Hepatic stellate cell (primary cell): ENCODE measurements at regions not wholly inside any gene's neighbourhood (a gene's known extent, or its start where the extent isn't known, plus 50 kb on each side); places are given as distances from the start of the nearest gene placed in this dataset.

ENCODE experiments used
- DNase-seq: peaks from one replicate; pipeline ENCODE4 v3.0.0; 2011; ENCODE audit warnings: low spot score

DNA sequence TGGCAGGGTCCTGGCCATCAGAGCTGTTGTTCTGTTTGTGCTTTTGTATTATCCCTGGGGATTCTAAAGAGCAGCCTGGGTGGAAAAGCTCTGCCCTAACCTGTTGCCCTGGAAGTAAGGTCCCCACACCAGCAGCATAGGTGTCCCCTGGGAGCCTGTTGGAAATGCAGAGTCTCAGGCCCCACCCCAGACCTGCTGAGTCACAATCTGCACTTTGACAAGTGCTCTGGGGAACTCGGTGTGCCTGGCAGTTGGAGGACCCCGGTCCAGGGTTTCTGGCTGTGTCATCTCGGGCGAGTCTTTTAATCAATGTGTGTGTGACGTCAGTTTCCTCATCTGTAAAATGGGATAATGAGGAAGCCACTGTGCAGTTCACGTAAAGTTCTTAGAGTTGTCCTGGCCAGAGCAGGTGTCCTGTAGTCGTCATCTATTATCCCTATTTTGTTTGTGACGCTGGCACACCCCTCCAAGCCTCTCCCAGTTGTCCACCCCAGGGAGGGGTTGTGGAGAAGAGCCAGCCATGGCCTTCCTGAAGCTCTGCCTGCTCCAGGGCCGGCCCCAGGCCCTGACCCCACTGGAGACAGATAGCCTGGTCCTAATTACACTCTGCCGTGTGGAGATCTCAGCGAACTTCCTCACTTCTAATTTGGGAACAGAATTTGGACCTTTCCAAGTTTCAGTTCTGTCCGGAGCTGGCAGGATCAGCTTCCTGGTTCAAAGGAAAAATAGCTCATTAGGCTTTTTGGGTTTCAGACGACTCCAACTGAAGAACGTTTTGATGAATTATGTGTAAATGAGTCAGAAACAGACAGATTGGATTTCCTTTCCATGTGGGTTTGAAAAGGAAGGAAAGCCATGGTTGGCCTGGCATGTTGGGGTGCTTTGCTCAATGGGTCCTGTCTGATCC is 295.7 kb upstream of the FOXF1 start:
- no peak for DNase-seq

GRCh38 chr16:86215233-86215978 is 294.9 kb upstream of the FOXF1 start:
- no peak for DNase-seq

- no peak for DNase-seq
Measured at GRCh38 chr16:86215979-86216585, 294.2 kb upstream of the FOXF1 start.

DNA sequence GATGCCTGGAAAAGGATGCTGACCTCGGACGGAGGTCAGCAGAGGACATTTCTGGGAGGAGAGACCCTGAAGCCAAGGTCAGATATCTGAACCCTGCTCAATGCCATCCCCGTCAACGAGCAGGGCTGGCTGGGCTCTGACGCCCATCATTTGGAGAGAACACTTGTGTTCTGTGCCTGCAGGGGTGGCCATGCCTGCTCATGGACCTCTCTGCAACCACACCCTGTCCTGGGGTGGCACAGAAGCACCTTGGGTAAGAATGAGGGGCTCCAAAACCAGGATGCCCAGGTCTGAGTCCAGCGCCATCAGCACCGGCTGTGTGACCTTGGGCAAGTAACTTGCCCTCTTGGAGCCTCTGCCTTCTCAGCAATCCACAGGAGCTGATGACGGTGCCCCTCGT is 293.7 kb upstream of the FOXF1 start:
- no peak for DNase-seq

- no peak for DNase-seq
Measured at GRCh38 chr16:86217001-86217890, 293.1 kb upstream of the FOXF1 start.

DNA sequence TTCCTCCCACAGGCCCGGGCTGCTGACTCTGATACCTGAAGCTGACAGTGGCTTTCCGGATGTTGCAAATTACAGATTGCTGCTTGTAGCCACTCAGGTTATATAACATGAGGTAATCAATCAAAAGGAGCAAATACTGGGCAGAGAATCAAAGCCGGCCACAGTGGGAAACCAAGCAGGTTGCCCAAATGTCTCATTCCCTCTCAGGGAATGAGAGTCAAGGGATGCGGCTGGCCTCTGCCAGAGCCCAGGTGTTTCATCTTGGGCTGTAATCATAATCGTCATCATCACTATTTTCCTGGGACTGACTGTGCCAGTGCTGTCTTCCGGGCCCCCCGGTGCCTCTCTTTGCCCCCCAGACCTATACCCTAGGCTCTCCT is 292.4 kb upstream of the FOXF1 start:
- DNase-seq = no peak

- no peak for DNase-seq
Measured at GRCh38 chr16:86218479-86219170, 291.7 kb upstream of the FOXF1 start.

DNA sequence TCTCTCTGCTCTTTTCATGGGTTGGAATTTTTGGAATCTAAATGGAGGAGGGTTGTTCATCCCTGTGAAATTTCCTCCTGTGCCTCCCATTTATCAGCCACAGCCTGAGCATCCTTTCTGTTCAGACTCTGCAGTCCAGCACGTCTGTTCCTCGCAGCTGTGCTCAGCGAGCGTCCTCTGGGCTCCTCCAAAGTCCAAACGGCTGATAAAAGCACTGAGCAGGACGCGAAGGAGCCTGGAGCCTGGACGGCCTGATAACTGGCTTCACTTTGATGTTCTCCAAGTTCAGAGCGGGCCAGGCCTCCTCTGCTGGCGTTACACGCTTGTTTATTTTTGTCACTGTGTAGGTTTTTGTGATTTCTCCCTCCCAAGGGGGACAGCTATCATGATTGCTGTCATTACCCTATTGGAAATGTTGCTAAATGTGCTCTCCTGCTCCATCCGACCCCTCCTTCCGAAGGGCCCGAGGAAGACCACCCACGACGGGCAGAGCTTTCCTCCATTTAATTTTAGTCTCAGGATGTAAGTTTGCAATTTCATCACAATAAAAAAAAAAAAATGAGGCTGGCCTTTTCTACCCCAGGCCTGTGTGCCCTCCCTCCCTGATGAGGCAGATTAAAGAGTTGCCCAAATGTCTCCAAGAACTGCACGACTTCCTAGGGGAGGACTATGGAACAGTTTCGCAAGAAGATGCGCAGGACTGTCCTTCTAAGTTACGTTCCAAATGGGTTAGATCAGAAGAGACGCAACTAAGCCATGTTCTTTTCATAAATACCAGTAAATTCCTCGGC is 290.5 kb upstream of the FOXF1 start:
- DNase-seq = peak; percentile 33

- no peak for DNase-seq
Measured at GRCh38 chr16:86220561-86220960, 289.8 kb upstream of the FOXF1 start.

DNA sequence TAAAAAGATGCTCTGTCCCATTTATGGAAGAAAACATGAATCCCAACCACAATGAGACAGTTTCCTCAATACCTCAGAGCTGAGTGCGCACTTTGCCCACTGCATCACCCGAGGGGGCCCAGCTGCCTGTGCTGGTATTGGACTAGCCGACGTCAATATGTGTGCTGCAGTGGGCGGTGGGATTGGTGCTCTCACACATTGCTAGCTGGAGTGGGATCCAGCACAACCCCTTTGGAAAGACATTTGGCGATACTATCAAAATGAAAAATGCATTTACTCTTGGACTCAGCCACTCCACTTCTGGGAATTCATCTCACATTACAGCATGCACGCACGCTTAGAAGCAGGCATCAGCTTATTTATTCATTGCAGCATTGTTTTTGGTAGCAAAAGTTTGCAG is 289.2 kb upstream of the FOXF1 start:
- DNase-seq = no peak

DNA sequence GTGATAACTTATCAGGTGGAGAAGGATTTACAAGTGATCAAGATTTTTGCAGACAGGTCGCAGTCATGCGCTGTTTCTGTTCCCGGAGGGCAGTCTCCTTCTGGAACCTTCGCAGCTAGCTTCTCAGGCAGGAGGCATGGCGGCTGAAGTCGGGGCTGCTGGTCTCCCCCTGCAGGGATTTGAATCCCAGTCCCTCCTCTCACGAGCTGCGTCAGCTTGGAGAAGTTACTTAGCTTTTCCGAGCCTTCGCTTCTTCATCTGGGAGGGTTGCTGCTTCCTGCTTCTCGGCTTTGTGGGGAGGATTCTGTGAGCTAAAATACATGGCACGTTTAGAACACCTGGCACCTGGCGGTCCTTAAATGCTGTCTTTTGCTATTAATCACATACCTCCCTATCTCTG is 287.8 kb upstream of the FOXF1 start:
- DNase-seq = peak; percentile 67

- peak; percentile 89 for DNase-seq
Measured at GRCh38 chr16:86222965-86223551, 287.3 kb upstream of the FOXF1 start.

- no peak for DNase-seq
Measured at GRCh38 chr16:86224126-86224525, 286.2 kb upstream of the FOXF1 start.

DNA sequence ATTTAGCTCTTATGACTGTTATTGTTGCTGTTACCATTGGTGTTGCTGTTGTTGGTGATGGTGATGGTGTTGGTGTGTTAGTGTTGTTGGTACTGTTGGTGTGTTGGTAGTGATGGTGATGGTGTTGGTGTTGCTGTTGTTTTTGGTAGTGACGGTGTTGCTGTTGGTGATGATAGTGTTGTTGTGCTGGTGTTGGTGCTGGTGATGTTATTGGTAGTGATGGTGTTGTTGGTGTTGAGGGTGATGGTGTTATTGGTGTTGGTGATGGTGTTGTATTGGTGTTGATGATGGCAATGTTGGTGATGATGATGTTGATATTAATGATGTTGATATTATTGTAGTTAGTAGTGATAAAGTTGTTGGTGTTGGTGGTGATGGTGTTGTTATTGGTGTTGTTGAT is 285.7 kb upstream of the FOXF1 start:
- no peak for DNase-seq

DNA sequence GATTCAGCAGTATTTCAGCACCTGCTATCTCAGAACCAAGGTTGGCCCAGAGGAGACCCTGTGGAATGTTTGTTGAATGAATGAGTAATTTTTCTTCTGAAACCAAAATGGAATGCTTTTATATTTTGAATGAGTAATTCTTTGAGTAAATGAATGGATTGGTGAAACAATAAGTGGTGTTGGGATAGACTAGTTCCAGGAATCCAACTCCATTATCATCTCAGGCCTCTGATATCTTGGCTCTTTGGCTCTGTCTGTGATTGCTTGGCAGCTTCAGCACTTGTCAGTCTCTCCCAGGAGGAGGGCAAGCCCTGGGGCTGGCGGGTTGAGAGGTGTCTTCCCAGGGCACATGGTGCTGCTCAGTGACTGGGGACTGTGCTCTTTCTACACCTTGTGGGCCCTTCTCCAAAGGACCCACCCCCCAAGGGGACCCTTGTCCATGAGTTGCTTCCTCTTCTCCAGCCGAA is 284.4 kb upstream of the FOXF1 start:
- peak; percentile 32 for DNase-seq

DNA sequence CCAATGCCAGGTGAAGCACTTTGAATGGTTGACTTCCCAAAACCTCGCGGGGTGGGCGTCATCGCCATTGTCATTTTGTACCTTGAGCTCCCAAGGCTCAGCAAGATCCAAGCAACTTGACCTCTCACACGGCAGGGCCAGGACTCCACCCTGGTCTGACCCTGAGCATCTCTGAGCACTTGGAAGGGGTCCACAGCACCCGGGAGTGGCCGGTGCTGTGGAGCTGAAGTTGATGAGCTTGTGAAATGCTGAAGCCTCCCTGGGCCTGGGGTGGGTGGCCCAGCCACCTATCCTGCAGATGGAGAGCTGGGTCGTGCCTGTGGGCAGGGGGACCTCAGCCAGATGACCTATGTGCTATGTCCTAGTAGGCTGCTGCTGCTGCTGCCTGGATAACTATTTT is 283.3 kb upstream of the FOXF1 start:
- no peak for DNase-seq

DNA sequence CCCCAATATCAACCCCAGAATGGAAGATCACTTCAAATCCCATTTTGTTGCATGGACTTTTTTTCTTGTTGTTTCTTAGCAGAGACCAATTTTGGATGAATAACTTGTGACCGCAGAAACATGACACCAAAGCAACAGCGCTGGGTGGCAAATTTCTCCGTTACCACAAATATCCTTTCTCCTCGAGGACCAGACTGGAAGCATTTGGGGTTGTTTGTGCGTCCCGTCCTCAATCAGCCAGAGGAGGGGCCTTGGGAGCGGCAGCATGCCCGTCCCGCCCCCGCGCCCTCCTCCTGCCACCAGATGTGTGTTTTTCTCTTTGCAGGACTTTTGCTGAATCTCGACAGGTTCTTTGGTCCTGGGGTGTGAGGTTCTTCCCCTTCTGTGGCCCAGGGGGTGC is 282.5 kb upstream of the FOXF1 start:
- no peak for DNase-seq

DNA sequence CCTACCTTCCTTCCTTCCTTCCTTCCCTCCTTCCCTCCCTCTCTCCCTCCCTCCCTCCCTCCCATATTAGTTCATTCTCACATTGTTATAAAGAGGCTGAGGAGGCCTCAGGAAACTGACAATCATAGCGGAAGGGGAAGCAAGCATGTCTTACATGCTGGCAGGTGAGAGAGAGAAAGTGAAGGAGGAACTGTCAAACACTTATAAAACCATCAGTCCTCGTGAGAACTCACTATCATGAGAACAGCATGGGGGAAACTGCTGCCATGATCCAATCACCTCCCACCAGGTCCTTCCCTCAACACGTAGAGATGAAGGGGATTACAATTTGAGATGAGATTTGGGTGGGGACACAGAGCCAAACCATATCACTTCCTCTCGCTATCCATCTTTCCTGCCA is 281.6 kb upstream of the FOXF1 start:
- DNase-seq = no peak

DNA sequence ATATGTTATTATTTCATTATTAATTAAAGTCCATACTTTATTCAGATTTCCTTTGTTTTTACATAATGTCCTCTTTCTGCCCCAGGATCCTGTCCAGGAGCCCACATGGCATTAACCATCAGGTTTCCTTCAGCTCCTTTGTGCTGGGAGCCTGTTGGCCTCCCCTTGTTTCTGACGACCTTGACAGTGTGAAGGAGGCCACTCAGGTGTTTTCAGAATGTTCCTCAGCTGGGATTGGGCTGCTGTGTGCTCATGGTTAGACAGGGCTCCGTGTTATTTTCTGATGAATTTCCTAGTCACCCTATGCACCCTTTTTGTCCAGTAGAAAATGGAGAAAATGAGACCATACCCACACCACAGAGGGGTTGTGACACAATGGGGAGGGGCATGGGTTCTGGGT is 281.0 kb upstream of the FOXF1 start:
- DNase-seq = no peak
